K562 (cell line): ENCODE measurements at regions not wholly inside any gene's neighbourhood (a gene's known extent, or its start where the extent isn't known, plus 50 kb on each side); places are given as distances from the start of the nearest gene placed in this dataset.

Source experiments
- BRF2 ChIP-seq: IDR thresholded peaks from 3 replicates; pipeline ENCODE4 v1.6.1; 2011; ENCODE audit warnings: borderline replicate concordance, mild to moderate bottlenecking; ENCODE audit not compliant: insufficient read length, insufficient read depth
- CC2D1A ChIP-seq: fragments of 450-650 bp; IDR thresholded peaks from 2 replicates; pipeline ENCODE4 v1.6.1; 2017; ENCODE audit warnings: mild to moderate bottlenecking
- KLF16 ChIP-seq: IDR thresholded peaks from 2 replicates; pipeline ENCODE4 v1.6.1; 2016; ENCODE audit warnings: antibody characterized with exemption
- MNT ChIP-seq, 2 experiments: fragments of 450-650 bp; conservative IDR thresholded peaks; 2 replicates each; pipeline ENCODE4 v1.6.1; 2017; ENCODE audit warnings: mild to moderate bottlenecking in 2 of 2, moderate library complexity in 2 of 2
- RBM22 ChIP-seq: fragments of 200-400 bp; formaldehyde crosslinking; IDR thresholded peaks from 2 replicates; pipeline ENCODE4 v1.6.1; 2018; ENCODE audit warnings: low read length, low read depth; ENCODE audit not compliant: poor library complexity, severe bottlenecking
- RBM34 ChIP-seq: fragments of 200-400 bp; formaldehyde crosslinking; IDR thresholded peaks from 2 replicates; pipeline ENCODE4 v1.6.1; 2018; ENCODE audit warnings: low read length, borderline replicate concordance; ENCODE audit not compliant: insufficient read depth
- RREB1 ChIP-seq: fragments of 250-450 bp; sonication (Bioruptor Pico); IDR thresholded peaks from 2 replicates; pipeline ENCODE4 v1.4.0; 2020
- SETDB1 ChIP-seq: IDR thresholded peaks from one replicate; pipeline ENCODE4 v1.6.1; 2012; ENCODE audit warnings: low read length, control low read depth, inconsistent platforms
- SUPT5H ChIP-seq: fragments of 450-650 bp; IDR thresholded peaks from 2 replicates; pipeline ENCODE4 v1.6.1; 2016
- THRAP3 ChIP-seq: fragments of 450-650 bp; IDR thresholded peaks from 2 replicates; pipeline ENCODE4 v1.6.1; 2016; ENCODE audit warnings: mild to moderate bottlenecking, inconsistent platforms, borderline replicate concordance
- YY1 ChIP-seq, 3 experiments: IDR thresholded peaks; 2 replicates each; pipeline ENCODE4 v1.6.1; 2011; ENCODE audit warnings: low read length in 2 of 3, mild to moderate bottlenecking in 2 of 3, moderate library complexity in 2 of 3, borderline replicate concordance in 1 of 3, control low read depth in 1 of 3, low read depth in 1 of 3; ENCODE audit not compliant: insufficient read depth in 3 of 3, insufficient replicate concordance in 2 of 3, control insufficient read depth in 1 of 3, insufficient read length in 1 of 3; ENCODE audit errors: extremely low read depth in 1 of 3
- ZHX1 ChIP-seq: fragments of 150-350 bp; conservative IDR thresholded peaks from 2 replicates; pipeline ENCODE4 v1.6.1; 2014; ENCODE audit warnings: low read length
- ZNF12 ChIP-seq: sonication (generic); formaldehyde crosslinking; IDR thresholded peaks from 2 replicates; pipeline ENCODE4 v1.4.0; 2020; ENCODE audit warnings: mild to moderate bottlenecking, missing genetic modification reagents
- ZSCAN29 ChIP-seq: fragments of 450-650 bp; IDR thresholded peaks from 2 replicates; pipeline ENCODE4 v1.6.1; 2017

- TF ChIP-seq ZHX1: no peak
- TF ChIP-seq THRAP3: no peak
- no peak for TF ChIP-seq CC2D1A
- TF ChIP-seq ZNF12 (CRISPR knock-in tag): no peak
- peak in 1 of 2 experiments; percentile 33; a peak in 1 of 4 replicates for TF ChIP-seq MNT (conservative IDR thresholded peaks at IDR 0.05)
- no peak for TF ChIP-seq ZSCAN29
- TF ChIP-seq SUPT5H: no peak
- TF ChIP-seq RBM22: no peak
- no peak for TF ChIP-seq YY1 (IDR thresholded peaks at IDR 0.05; ENCODE audit: borderline replicate concordance in 1 of 3, control insufficient read depth in 1 of 3, extremely low read depth in 1 of 3, insufficient read depth in 3 of 3, insufficient read length in 1 of 3, insufficient replicate concordance in 2 of 3, low read depth in 1 of 3, low read length in 2 of 3)
- no peak for TF ChIP-seq RBM34
- TF ChIP-seq RREB1: no peak
- TF ChIP-seq SETDB1: no peak
- no peak for TF ChIP-seq BRF2
- peak; percentile 27; the same call in 1 of the 2 replicates for TF ChIP-seq KLF16
These were observed 185.1 kb downstream of the FCRL5 start (continued) for GRCh38 chr1:157367091-157367739.
